ENCODE measurements at regions not wholly inside any gene's neighbourhood (a gene's known extent, or its start where the extent isn't known, plus 50 kb on each side); places are given as distances from the start of the nearest gene placed in this dataset.

DNA sequence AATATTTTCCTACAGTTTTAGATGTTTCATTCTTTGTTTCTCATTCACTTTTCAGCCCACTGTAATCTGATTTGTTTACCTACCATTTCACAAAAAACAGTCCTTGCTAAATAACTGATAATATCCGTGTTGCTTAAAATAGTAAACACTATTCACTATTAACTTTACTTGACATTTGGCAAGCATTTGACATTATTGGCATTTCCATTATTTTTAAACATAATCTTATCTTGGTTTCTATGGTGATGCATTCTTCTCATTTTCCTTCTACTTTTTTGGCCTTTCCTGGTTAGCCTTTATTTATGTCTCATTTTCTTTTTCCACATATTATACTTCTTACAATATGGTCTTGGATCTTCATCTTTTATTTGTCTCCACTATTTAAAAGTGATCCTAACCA lies 715.3 kb downstream of the DNAJB9 start:
- intact Hi-C loops (cut with DNase I): no loop called here

DNA sequence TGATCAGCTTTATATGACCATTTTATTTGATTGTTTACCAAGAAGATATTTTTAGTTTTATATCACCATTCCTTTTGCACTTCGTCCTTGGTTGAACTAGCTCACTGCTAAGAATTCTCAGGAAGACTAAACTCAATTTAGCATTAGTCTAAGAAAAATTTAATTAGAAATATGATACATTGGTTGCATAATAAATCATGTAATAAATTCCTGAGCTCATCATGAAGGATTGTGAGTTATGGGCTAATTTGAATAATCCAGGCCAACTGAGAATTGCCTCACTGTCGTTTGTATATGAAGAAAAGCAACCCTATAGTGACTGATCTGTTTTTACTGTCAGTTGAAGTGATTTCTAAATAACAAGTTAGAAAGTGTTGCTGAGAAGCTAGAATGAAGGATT lies 725.5 kb downstream of the DNAJB9 start:
- Histone ChIP-seq H3K9me3 (ENCODE audit: control insufficient read depth in 2 of 3, insufficient read depth in 1 of 3, low read length in 3 of 3) (no peaks in the 10 kb centered on the region), H3K36me3 (ENCODE audit: control insufficient read depth in 2 of 3, insufficient read depth in 3 of 3, low read length in 3 of 3) (no peaks in the 10 kb centered on the region), H3K4me1 (ENCODE audit: control insufficient read depth in 2 of 3, insufficient read depth in 2 of 3, low read depth in 1 of 3, low read length in 3 of 3) (no peaks in the 10 kb centered on the region), H3K9ac (ENCODE audit: low read length in 3 of 3) (no peak overlapping the region), H3K27me3 (ENCODE audit: control insufficient read depth, insufficient read depth, low read length) (no peaks in the 10 kb centered on the region), H3K27ac (ENCODE audit: low read depth in 2 of 2, low read length in 2 of 2) (no peak overlapping the region), H3K4me3 (ENCODE audit: low read length in 3 of 3) (no peak overlapping the region)
- FAIRE-seq: no peak
- intact Hi-C loops (cut with DNase I): no loop called here
- no peak for DNase-seq
- TF ChIP-seq, protein P1, sequence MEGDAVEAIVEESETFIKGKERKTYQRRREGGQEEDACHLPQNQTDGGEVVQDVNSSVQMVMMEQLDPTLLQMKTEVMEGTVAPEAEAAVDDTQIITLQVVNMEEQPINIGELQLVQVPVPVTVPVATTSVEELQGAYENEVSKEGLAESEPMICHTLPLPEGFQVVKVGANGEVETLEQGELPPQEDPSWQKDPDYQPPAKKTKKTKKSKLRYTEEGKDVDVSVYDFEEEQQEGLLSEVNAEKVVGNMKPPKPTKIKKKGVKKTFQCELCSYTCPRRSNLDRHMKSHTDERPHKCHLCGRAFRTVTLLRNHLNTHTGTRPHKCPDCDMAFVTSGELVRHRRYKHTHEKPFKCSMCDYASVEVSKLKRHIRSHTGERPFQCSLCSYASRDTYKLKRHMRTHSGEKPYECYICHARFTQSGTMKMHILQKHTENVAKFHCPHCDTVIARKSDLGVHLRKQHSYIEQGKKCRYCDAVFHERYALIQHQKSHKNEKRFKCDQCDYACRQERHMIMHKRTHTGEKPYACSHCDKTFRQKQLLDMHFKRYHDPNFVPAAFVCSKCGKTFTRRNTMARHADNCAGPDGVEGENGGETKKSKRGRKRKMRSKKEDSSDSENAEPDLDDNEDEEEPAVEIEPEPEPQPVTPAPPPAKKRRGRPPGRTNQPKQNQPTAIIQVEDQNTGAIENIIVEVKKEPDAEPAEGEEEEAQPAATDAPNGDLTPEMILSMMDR (IDR thresholded peaks at IDR 0.05; ENCODE audit: borderline replicate concordance, extremely low read depth, insufficient read depth): no peak

More for the DNA sequence above, 715.3 kb downstream of the DNAJB9 start:
- H3K4me1 ChIP-seq (ENCODE audit: control insufficient read depth in 2 of 3, insufficient read depth in 2 of 3, low read depth in 1 of 3, low read length in 3 of 3): no peaks in the 10 kb centered on the region
- H3K9me3 ChIP-seq (ENCODE audit: control insufficient read depth in 2 of 3, insufficient read depth in 1 of 3, low read length in 3 of 3): no peaks in the 10 kb centered on the region
- no peaks in the 10 kb centered on the region for H3K27me3 ChIP-seq (ENCODE audit: control insufficient read depth, insufficient read depth, low read length)
- no peak overlapping the region for H3K4me3 ChIP-seq (ENCODE audit: low read length in 3 of 3)
- FAIRE-seq (no peak), DNase-seq (no peak)
- H3K36me3 ChIP-seq (ENCODE audit: control insufficient read depth in 2 of 3, insufficient read depth in 3 of 3, low read length in 3 of 3): no peaks in the 10 kb centered on the region
- no peak overlapping the region for H3K27ac ChIP-seq (ENCODE audit: low read depth in 2 of 2, low read length in 2 of 2)
- TF ChIP-seq, protein P1 (IDR thresholded peaks at IDR 0.05; ENCODE audit: borderline replicate concordance, extremely low read depth, insufficient read depth): no peak
- H3K9ac ChIP-seq (ENCODE audit: low read length in 3 of 3): no peak overlapping the region

DNA sequence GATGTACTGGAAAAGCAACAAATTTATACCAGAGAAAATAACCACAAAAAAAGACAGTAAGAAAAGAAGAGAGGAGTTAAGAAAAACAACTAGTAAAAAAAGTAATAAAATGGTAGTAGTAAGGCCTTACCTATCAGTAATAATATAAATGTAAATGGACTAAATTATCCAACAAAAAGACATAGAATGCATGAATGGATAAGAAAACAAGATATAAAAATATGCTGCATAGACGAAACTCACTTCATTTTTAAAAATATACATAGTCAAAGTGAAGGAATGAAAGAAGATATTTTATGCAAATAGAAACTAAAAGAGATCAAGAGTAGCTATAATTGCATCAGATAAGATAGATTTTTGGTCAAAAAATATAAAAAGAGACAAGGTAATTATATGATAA lies 739.1 kb downstream of the DNAJB9 start:
- TF ChIP-seq, protein P1 (IDR thresholded peaks at IDR 0.05; ENCODE audit: borderline replicate concordance, extremely low read depth, insufficient read depth): no peak
- no peak for FAIRE-seq
- H3K9me3 ChIP-seq (ENCODE audit: control insufficient read depth in 2 of 3, insufficient read depth in 1 of 3, low read length in 3 of 3): peaks cover 0 to 4% (median 0%) of the 10 kb centered on the region in 3 donors
- H3K4me3 ChIP-seq (ENCODE audit: low read length in 3 of 3): no peak overlapping the region
- no peaks in the 10 kb centered on the region for H3K27me3 ChIP-seq (ENCODE audit: control insufficient read depth, insufficient read depth, low read length)
- intact Hi-C loops (cut with DNase I): no loop called here
- no peaks in the 10 kb centered on the region for H3K36me3 ChIP-seq (ENCODE audit: control insufficient read depth in 2 of 3, insufficient read depth in 3 of 3, low read length in 3 of 3)
- H3K9ac ChIP-seq (ENCODE audit: low read length in 3 of 3): no peak overlapping the region
- no peak for DNase-seq
- H3K4me1 ChIP-seq (ENCODE audit: control insufficient read depth in 2 of 3, insufficient read depth in 2 of 3, low read depth in 1 of 3, low read length in 3 of 3): no peaks in the 10 kb centered on the region
- H3K27ac ChIP-seq (ENCODE audit: low read depth in 2 of 2, low read length in 2 of 2): no peak overlapping the region

DNA sequence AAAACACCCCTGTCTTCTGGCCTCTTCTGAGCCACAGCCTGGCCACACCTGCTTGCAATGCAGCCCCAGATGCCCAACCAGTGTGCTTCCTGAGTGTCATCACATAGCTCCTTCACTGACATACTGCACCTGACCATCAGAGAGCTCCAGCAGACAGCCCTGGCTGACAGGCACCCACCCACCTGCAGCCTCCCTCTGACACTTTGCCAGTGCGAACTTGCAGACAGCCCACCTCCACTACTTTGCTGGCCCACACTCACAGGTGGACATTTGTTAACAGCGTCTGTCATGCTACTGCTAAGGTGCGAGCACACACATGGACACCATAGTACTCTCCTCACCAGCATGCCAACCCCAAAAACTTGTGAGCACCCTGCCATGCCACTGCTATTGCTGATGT lies 740.1 kb downstream of the DNAJB9 start:
- H3K9me3 ChIP-seq (ENCODE audit: control insufficient read depth in 2 of 3, insufficient read depth in 1 of 3, low read length in 3 of 3): peaks cover 0 to 4% (median 0%) of the 10 kb centered on the region in 3 donors
- DNase-seq (no peak), FAIRE-seq (no peak)
- intact Hi-C loops (cut with DNase I): no loop called here
- no peaks in the 10 kb centered on the region for H3K27me3 ChIP-seq (ENCODE audit: control insufficient read depth, insufficient read depth, low read length)
- TF ChIP-seq, protein P1 (IDR thresholded peaks at IDR 0.05; ENCODE audit: borderline replicate concordance, extremely low read depth, insufficient read depth): no peak
- H3K9ac ChIP-seq (ENCODE audit: low read length in 3 of 3): no peak overlapping the region
- no peak overlapping the region for H3K4me3 ChIP-seq (ENCODE audit: low read length in 3 of 3)
- H3K36me3 ChIP-seq (ENCODE audit: control insufficient read depth in 2 of 3, insufficient read depth in 3 of 3, low read length in 3 of 3): no peaks in the 10 kb centered on the region
- H3K4me1 ChIP-seq (ENCODE audit: control insufficient read depth in 2 of 3, insufficient read depth in 2 of 3, low read depth in 1 of 3, low read length in 3 of 3): no peaks in the 10 kb centered on the region
- no peak overlapping the region for H3K27ac ChIP-seq (ENCODE audit: low read depth in 2 of 2, low read length in 2 of 2)
